HEK293T (cell line): ENCODE measurements at regions not wholly inside any gene's neighbourhood (a gene's known extent, or its start where the extent isn't known, plus 50 kb on each side); places are given as distances from the start of the nearest gene placed in this dataset.
"Not testable (repeated sequence)": the region's sequence is repeated elsewhere in the genome, so short reads cannot be mapped to it uniquely, and the experiment has no call there.

Experiments
- CTCF ChIA-PET: fragments of 350-600 bp; formaldehyde crosslinking; extraction: SDS; loops from one replicate; lab custom pipeline; 2021; ENCODE audit warnings: antibody characterized with exemption, inconsistent platforms; lab: Yijun Ruan, JAX
- POLR2A ChIA-PET: fragments of 350-600 bp; formaldehyde crosslinking; extraction: SDS; loops from one replicate; lab custom pipeline; 2020; ENCODE audit warnings: antibody characterized with exemption, inconsistent platforms; lab: Yijun Ruan, JAX
- DNase-seq: peaks from one replicate; pipeline ENCODE4 v3.0.0; 2012; ENCODE audit warnings: mixed read lengths; ENCODE audit errors: extremely low spot score
- ARNT ChIP-seq: fragments of 450-650 bp; IDR thresholded peaks from 2 replicates; pipeline ENCODE4 v1.6.1; 2017; ENCODE audit warnings: mild to moderate bottlenecking
- BHLHE40 ChIP-seq: fragments of 450-650 bp; IDR thresholded peaks from 2 replicates; pipeline ENCODE4 v1.6.1; 2016; ENCODE audit warnings: mild to moderate bottlenecking, moderate library complexity, borderline replicate concordance
- CTBP1 ChIP-seq: fragments of 450-650 bp; IDR thresholded peaks from 2 replicates; pipeline ENCODE4 v1.6.1; 2016; ENCODE audit warnings: borderline replicate concordance
- ELF4 ChIP-seq: fragments of 450-650 bp; IDR thresholded peaks from 2 replicates; pipeline ENCODE4 v1.6.1; 2017; ENCODE audit warnings: antibody characterized with exemption
- FOXA1 ChIP-seq: fragments of 450-650 bp; IDR thresholded peaks from 2 replicates; pipeline ENCODE4 v1.6.1; 2016; ENCODE audit warnings: mild to moderate bottlenecking
- FOXK2 ChIP-seq: fragments of 450-650 bp; IDR thresholded peaks from 2 replicates; pipeline ENCODE4 v1.6.1; 2016; ENCODE audit warnings: mild to moderate bottlenecking
- FOXM1 ChIP-seq: fragments of 450-650 bp; IDR thresholded peaks from 2 replicates; pipeline ENCODE4 v1.6.1; 2017; ENCODE audit warnings: mild to moderate bottlenecking, borderline replicate concordance
- HDGF ChIP-seq: fragments of 450-650 bp; IDR thresholded peaks from 2 replicates; pipeline ENCODE4 v1.6.1; 2017; ENCODE audit warnings: antibody characterized with exemption, borderline replicate concordance
- L3MBTL2 ChIP-seq: fragments of 450-650 bp; conservative IDR thresholded peaks from 2 replicates; pipeline ENCODE4 v1.6.1; 2016; ENCODE audit warnings: mild to moderate bottlenecking
- LEF1 ChIP-seq: fragments of 450-650 bp; IDR thresholded peaks from 2 replicates; pipeline ENCODE4 v1.6.1; 2017; ENCODE audit warnings: mild to moderate bottlenecking, borderline replicate concordance
- NFRKB ChIP-seq: fragments of 450-650 bp; IDR thresholded peaks from 2 replicates; pipeline ENCODE4 v1.6.1; 2016; ENCODE audit warnings: mild to moderate bottlenecking, moderate library complexity
- PKNOX1 ChIP-seq: fragments of 450-650 bp; IDR thresholded peaks from 2 replicates; pipeline ENCODE4 v1.6.1; 2016
- SP1 ChIP-seq: fragments of 450-650 bp; IDR thresholded peaks from 2 replicates; pipeline ENCODE4 v1.6.1; 2017
- SUZ12 ChIP-seq: fragments of 450-650 bp; IDR thresholded peaks from 2 replicates; pipeline ENCODE4 v1.6.1; 2016; ENCODE audit warnings: mild to moderate bottlenecking
- TARDBP ChIP-seq: fragments of 450-650 bp; IDR thresholded peaks from 2 replicates; pipeline ENCODE4 v1.6.1; 2016
- ZNF384 ChIP-seq: fragments of 450-650 bp; IDR thresholded peaks from 2 replicates; pipeline ENCODE4 v1.6.1; 2016

- CTCF ChIA-PET: no interaction called here
- POLR2A ChIA-PET: no interaction called here
- no peak for DNase-seq
- TF ChIP-seq CTBP1: no peak
Observed at GRCh38 chr13:44643256-44643655, 67.1 kb upstream of the TSC22D1 start.

DNA sequence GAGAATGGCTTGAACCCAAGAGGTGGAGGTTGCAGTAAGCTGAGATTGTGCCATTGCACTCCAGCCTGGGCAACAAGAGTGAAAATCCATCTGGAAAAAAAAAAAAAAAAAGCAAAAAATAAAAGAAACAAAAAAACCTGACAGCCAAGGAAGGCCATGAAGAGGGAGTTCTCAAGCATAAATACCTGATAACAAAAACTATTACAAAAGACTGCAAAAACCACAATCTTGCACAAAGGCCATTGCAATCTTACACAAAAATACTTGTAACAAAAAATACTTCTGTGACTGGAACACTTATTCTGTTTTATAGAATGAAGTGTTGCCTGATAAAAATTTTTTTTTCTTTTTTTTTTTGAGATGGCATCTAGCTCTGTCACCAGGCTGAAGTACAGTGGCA, 61.5 kb upstream of the TSC22D1 start:
- ChIA-PET POLR2A (no interaction called here), CTCF (no interaction called here)
- TF ChIP-seq LEF1 (no peak), SP1 (no peak)
- DNase-seq: no peak

DNA sequence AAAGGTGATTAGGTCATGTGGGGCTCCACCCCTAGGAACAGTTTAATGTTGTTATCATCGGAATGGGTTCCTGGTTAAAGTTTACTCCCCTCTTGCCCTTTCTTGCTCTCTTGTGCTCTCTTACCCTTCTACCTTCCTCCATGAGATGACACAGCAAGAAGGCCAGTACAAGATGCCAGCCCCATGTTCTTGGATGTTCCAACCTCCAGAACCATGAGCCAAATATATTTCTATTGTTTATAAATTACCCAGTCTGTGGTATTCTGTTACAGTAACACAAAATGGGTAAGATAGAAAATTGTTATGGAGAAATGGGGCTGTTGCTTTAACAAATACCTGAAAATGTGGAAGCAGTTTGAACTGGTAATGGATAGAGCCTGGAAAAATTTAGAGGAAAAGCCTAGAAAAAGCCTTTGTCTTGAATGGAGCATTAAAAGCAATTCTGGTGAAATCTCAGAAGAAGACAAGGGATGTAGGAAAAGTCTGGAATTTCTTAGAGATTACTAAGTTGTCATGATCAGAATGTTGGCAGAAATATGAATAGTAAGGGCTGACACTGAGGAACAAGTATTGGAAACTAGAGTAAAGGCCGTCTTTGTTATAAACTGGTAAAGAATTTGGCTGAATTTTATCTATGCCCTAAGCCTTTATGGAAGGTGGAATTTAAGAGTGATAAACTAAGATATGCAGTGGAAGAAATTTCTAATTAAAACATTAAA, 53.5 kb upstream of the TSC22D1 start:
- DNase-seq: no peak
- TF ChIP-seq FOXM1: no peak
- CTCF ChIA-PET: no interaction called here
- POLR2A ChIA-PET: no interaction called here

DNA sequence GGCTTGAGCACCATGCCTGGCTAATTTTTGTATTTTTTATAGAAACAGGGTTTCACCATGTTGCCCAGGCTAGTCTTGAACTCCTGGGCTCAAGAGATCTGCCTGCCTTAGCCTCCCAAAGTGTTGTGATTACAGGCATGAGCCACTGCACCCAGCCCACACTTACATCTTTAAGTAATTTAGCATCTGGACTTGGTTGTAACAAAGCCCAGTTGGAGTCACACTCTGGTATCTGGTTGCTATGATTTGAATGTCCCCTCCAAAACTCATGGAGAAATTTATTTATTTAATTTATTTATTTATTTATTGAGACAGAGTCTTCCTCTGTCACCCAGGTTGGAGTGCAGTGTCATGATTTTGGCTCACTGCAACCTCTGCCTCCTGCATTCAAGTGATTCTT, 52.7 kb upstream of the TSC22D1 start:
- POLR2A ChIA-PET, DNase-seq, CTCF ChIA-PET: not testable (repeated sequence)

- POLR2A ChIA-PET: no interaction called here
- TF ChIP-seq FOXA1: no peak
- TF ChIP-seq PKNOX1: no peak
- no peak for TF ChIP-seq L3MBTL2
- TF ChIP-seq ELF4: no peak
- TF ChIP-seq LEF1: no peak
- TF ChIP-seq HDGF: no peak
- TF ChIP-seq NFRKB: no peak
- no peak for TF ChIP-seq BHLHE40
- DNase-seq: no peak
- CTCF ChIA-PET: no interaction called here
Observed at GRCh38 chr13:44627441-44627840, 51.3 kb upstream of the TSC22D1 start.

- POLR2A ChIA-PET: no interaction called here
- DNase-seq: no peak
- TF ChIP-seq TARDBP (no peak), L3MBTL2 (no peak), SP1 (no peak), CTBP1 (no peak), FOXM1 (no peak), FOXA1 (no peak), LEF1 (no peak), NFRKB (no peak), SUZ12 (no peak), ZNF384 (no peak), FOXK2 (no peak), ELF4 (no peak), HDGF (no peak), ARNT (no peak), PKNOX1 (no peak), BHLHE40 (no peak)
- CTCF ChIA-PET: no interaction called here
Observed at GRCh38 chr13:44626176-44626575, 50.0 kb upstream of the TSC22D1 start.
